DOHH2 (cell line): ENCODE measurements at regions not wholly inside any gene's neighbourhood (a gene's known extent, or its start where the extent isn't known, plus 50 kb on each side); places are given as distances from the start of the nearest gene placed in this dataset.

Source experiments
- H3F3A ChIP-seq: fragments of 200-600 bp; sonication (generic), shearing (Covaris generic); 2 replicates; pipeline ENCODE4 v1.6.0; 2016; ENCODE audit warnings: antibody characterized with exemption, mild to moderate bottlenecking; ENCODE audit not compliant: control insufficient read depth, insufficient read depth
- H3K27ac ChIP-seq: fragments of 200-600 bp; sonication (generic); 2 replicates; pipeline ENCODE4 v1.5.1; 2014; ENCODE audit warnings: low read depth, mild to moderate bottlenecking, low read length, moderate library complexity
- H3K27me3 ChIP-seq: fragments of 200-600 bp; sonication (generic); 2 replicates; pipeline ENCODE4 v1.6.1; 2014; ENCODE audit warnings: mild to moderate bottlenecking, low read length, mixed read lengths; ENCODE audit not compliant: control insufficient read depth
- H3K36me3 ChIP-seq: fragments of 200-600 bp; sonication (generic); 2 replicates; pipeline ENCODE4 v1.6.1; 2014; ENCODE audit warnings: mild to moderate bottlenecking, low read length, moderate library complexity, mixed read lengths; ENCODE audit not compliant: control insufficient read depth
- H3K4me1 ChIP-seq: fragments of 200-600 bp; sonication (generic); 2 replicates; pipeline ENCODE4 v1.6.1; 2014; ENCODE audit warnings: mild to moderate bottlenecking, low read length, mixed read lengths; ENCODE audit not compliant: control insufficient read depth
- H3K4me2 ChIP-seq: fragments of 200-600 bp; sonication (generic); 2 replicates; pipeline ENCODE4 v1.6.0; 2014; ENCODE audit warnings: mild to moderate bottlenecking, low read length, moderate library complexity
- H3K4me3 ChIP-seq: fragments of 200-600 bp; sonication (generic); 2 replicates; pipeline ENCODE4 v1.5.1; 2014; ENCODE audit warnings: mild to moderate bottlenecking, low read length, mixed read lengths
- H3K79me2 ChIP-seq: fragments of 200-600 bp; sonication (generic); 2 replicates; pipeline ENCODE4 v1.6.1; 2014; ENCODE audit warnings: mild to moderate bottlenecking, low read length, mixed read lengths; ENCODE audit not compliant: control insufficient read depth
- H3K9me2 ChIP-seq: fragments of 200-600 bp; sonication (generic); replicated peaks from 2 replicates; pipeline ENCODE4 v1.6.1; 2014; ENCODE audit warnings: mild to moderate bottlenecking, low read length, mixed read lengths; ENCODE audit not compliant: control insufficient read depth
- H3K9me3 ChIP-seq: fragments of 200-600 bp; sonication (generic); 2 replicates; pipeline ENCODE4 v1.6.1; 2014; ENCODE audit warnings: antibody characterized with exemption, low read length, mixed read lengths; ENCODE audit not compliant: control insufficient read depth, insufficient read depth
- H4K20me1 ChIP-seq: fragments of 200-600 bp; sonication (generic); 2 replicates; pipeline ENCODE4 v1.6.0; 2014; ENCODE audit warnings: low read depth, mild to moderate bottlenecking, antibody characterized with exemption, low read length, moderate library complexity; ENCODE audit not compliant: control insufficient read depth, insufficient read depth
- CTCF ChIP-seq: fragments of 200-600 bp; sonication (generic); IDR thresholded peaks from one replicate; pipeline ENCODE4 v1.5.1; 2014; ENCODE audit warnings: antibody characterized with exemption, mild to moderate bottlenecking, low read depth, low read length; ENCODE audit not compliant: poor library complexity, severe bottlenecking
- EZH2phosphoT487 ChIP-seq: fragments of 200-600 bp; sonication (generic); IDR thresholded peaks from 2 replicates; pipeline ENCODE4 v1.6.1; 2017; ENCODE audit warnings: borderline replicate concordance, mild to moderate bottlenecking, antibody characterized with exemption, low read length, moderate library complexity, mixed read lengths

GRCh38 chr1:201647094-201647493 is 108.2 kb downstream of the NAV1 start:
- Histone ChIP-seq H3K79me2 (no peaks in the 10 kb centered on the region), H3K4me3 (no peak overlapping the region), H3K4me1 (no peaks in the 10 kb centered on the region), H3K27ac (no peak overlapping the region), H3K27me3 (peaks cover 11% of the 10 kb centered on the region), H3F3A (no peaks in the 10 kb centered on the region), H3K36me3 (no peaks in the 10 kb centered on the region), H3K9me3 (no peaks in the 10 kb centered on the region), H4K20me1 (no peaks in the 10 kb centered on the region), H3K9me2 (no peaks in the 10 kb centered on the region), H3K4me2 (no peak overlapping the region)
- TF ChIP-seq CTCF (no peak), EZH2phosphoT487 (no peak)

GRCh38 chr1:201647722-201648065 is 108.8 kb downstream of the NAV1 start:
- H3F3A ChIP-seq = no peaks in the 10 kb centered on the region
- H4K20me1 ChIP-seq = no peaks in the 10 kb centered on the region
- no peaks in the 10 kb centered on the region for H3K36me3 ChIP-seq
- no peaks in the 10 kb centered on the region for H3K9me3 ChIP-seq
- H3K4me3 ChIP-seq = no peak overlapping the region
- no peaks in the 10 kb centered on the region for H3K79me2 ChIP-seq
- no peak overlapping the region for H3K4me2 ChIP-seq
- no peak for TF ChIP-seq EZH2phosphoT487
- no peak for TF ChIP-seq CTCF
- H3K27ac ChIP-seq = no peak overlapping the region
- H3K27me3 ChIP-seq = peaks cover 11% of the 10 kb centered on the region
- no peaks in the 10 kb centered on the region for H3K4me1 ChIP-seq
- no peaks in the 10 kb centered on the region for H3K9me2 ChIP-seq

GRCh38 chr1:201648066-201648906 is 109.4 kb downstream of the NAV1 start:
- no peak overlapping the region for H3K27ac ChIP-seq
- H3K36me3 ChIP-seq = no peaks in the 10 kb centered on the region
- no peaks in the 10 kb centered on the region for H3K9me2 ChIP-seq
- H3K4me3 ChIP-seq = no peak overlapping the region
- no peak overlapping the region for H3K4me2 ChIP-seq
- no peak for TF ChIP-seq EZH2phosphoT487
- TF ChIP-seq CTCF = no peak
- no peaks in the 10 kb centered on the region for H3K79me2 ChIP-seq
- H3K27me3 ChIP-seq = peaks cover 11% of the 10 kb centered on the region
- peaks cover 3% of the 10 kb centered on the region; the same call in 1 of the 2 replicates for H3K4me1 ChIP-seq
- H4K20me1 ChIP-seq = no peaks in the 10 kb centered on the region
- H3F3A ChIP-seq = no peaks in the 10 kb centered on the region
- H3K9me3 ChIP-seq = no peaks in the 10 kb centered on the region
